Neutrophil (primary cell): ENCODE measurements at regions not wholly inside any gene's neighbourhood (a gene's known extent, or its start where the extent isn't known, plus 50 kb on each side); places are given as distances from the start of the nearest gene placed in this dataset.
"Not testable (repeated sequence)": the region's sequence is repeated elsewhere in the genome, so short reads cannot be mapped to it uniquely, and the experiment has no call there.

ENCODE experiments used
- H3K27ac ChIP-seq: fragments of 200-600 bp; sonication (generic); 2 replicates; pipeline ENCODE4 v1.5.1; 2016; ENCODE audit warnings: mild to moderate bottlenecking, moderate library complexity
- H3K27me3 ChIP-seq: fragments of 200-600 bp; sonication (generic); 2 replicates; pipeline ENCODE4 v1.6.0; 2016; ENCODE audit warnings: mild to moderate bottlenecking
- H3K36me3 ChIP-seq: fragments of 200-600 bp; sonication (generic); 2 replicates; pipeline ENCODE4 v1.5.1; 2017
- H3K4me1 ChIP-seq, 2 experiments: fragments of 200-600 bp in 1 of 2; sonication (generic) in 1 of 2; 1 replicate in 1 of 2; 2 replicates in 1 of 2; pipeline versions ENCODE4 v1.5.1 to v1.6.1; 2013 to 2016; ENCODE audit warnings: low read depth in 1 of 2, low read length in 1 of 2, mild to moderate bottlenecking in 1 of 2, moderate library complexity in 1 of 2; ENCODE audit not compliant: control insufficient read depth in 1 of 2, insufficient read depth in 1 of 2
- H3K4me3 ChIP-seq, 2 experiments: fragments of 200-600 bp in 1 of 2; sonication (generic) in 1 of 2; 1 replicate in 1 of 2; 2 replicates in 1 of 2; pipeline ENCODE4 v1.5.1; 2013 to 2016; ENCODE audit warnings: low read depth in 1 of 2, low read length in 1 of 2, mild to moderate bottlenecking in 1 of 2, moderate library complexity in 1 of 2
- H3K9me3 ChIP-seq: fragments of 200-600 bp; sonication (generic); 2 replicates; pipeline ENCODE4 v1.5.1; 2016
- CTCF ChIP-seq: fragments of 200-600 bp; sonication (generic); IDR thresholded peaks from 2 replicates; pipeline ENCODE4 v1.5.1; 2016; ENCODE audit warnings: antibody characterized with exemption

GRCh38 chr14:94823556-94824341, 53.8 kb upstream of the GSC start:
- no peak overlapping the region for H3K27ac ChIP-seq
- no peaks in the 10 kb centered on the region for H3K36me3 ChIP-seq
- TF ChIP-seq CTCF, result no peak
- H3K9me3 ChIP-seq, result no peaks in the 10 kb centered on the region
- no peaks in the 10 kb centered on the region for H3K27me3 ChIP-seq
- H3K4me1 ChIP-seq, result no peaks in the 10 kb centered on the region
- H3K4me3 ChIP-seq, result no peak overlapping the region

GRCh38 chr14:94821705-94822104, 51.8 kb upstream of the GSC start:
- Histone ChIP-seq H3K27ac (no peak overlapping the region), H3K4me1 (no peaks in the 10 kb centered on the region), H3K4me3 (no peak overlapping the region), H3K9me3 (no peaks in the 10 kb centered on the region), H3K27me3 (no peaks in the 10 kb centered on the region), H3K36me3 (no peaks in the 10 kb centered on the region)
- no peak for TF ChIP-seq CTCF

- H3K9me3 ChIP-seq, result not testable (repeated sequence)
These were observed 51.0 kb upstream of the GSC start for GRCh38 chr14:94820932-94821331.

More at GRCh38 chr14:94820932-94821331, 51.0 kb upstream of the GSC start:
- H3K27ac ChIP-seq, H3K36me3 ChIP-seq, H3K4me1 ChIP-seq, H3K4me3 ChIP-seq, H3K27me3 ChIP-seq: not testable (repeated sequence)
